ENCODE measurements at regions not wholly inside any gene's neighbourhood (a gene's known extent, or its start where the extent isn't known, plus 50 kb on each side); places are given as distances from the start of the nearest gene placed in this dataset.

GRCh38 chr14:22488522-22489243, 100.3 kb downstream of the DAD1 start:
- no peaks in the 10 kb centered on the region for H3K4me1 ChIP-seq
- in situ Hi-C loops (cut with MboI; ENCODE audit: low pct_ligation_motif_present in 1 of 4, low pct_unique_long_range_greater_than_20kb in 1 of 4, low sequenced_read_pairs in 3 of 4) = no loop called here
- WGBS, 2 donors (ENCODE audit: low coverage in 1 of 2) = 73 to 74% methylated on average over 7 to 10 of the region's 10 CpGs
- no peak overlapping the region for H3K4me3 ChIP-seq
- intact Hi-C loops (cut with DNase I; ENCODE audit: low total_unique reads) = no loop called here
- no peak for DNase-seq
- H3K27me3 ChIP-seq = no peaks in the 10 kb centered on the region
- TF ChIP-seq EP300 (IDR thresholded peaks at IDR 0.05; ENCODE audit: low read depth) (no peak), POLR2AphosphoS5 (IDR thresholded peaks at IDR 0.05) (no peak), CTCF (IDR thresholded peaks at IDR 0.05) (no peak), POLR2A (IDR thresholded peaks at IDR 0.05) (no peak)
- peak overlapping the region in 2 of 4 donors; percentile 1 to 10 for H3K27ac ChIP-seq
- no peaks in the 10 kb centered on the region for H3K9me3 ChIP-seq
- H3K36me3 ChIP-seq = no peaks in the 10 kb centered on the region

GRCh38 chr14:22487941-22488340, 101.1 kb downstream of the DAD1 start:
- intact Hi-C loops (cut with DNase I; ENCODE audit: low total_unique reads) = no loop called here
- TF ChIP-seq POLR2A (IDR thresholded peaks at IDR 0.05) (no peak), POLR2AphosphoS5 (IDR thresholded peaks at IDR 0.05) (no peak), CTCF (IDR thresholded peaks at IDR 0.05) (no peak), EP300 (IDR thresholded peaks at IDR 0.05; ENCODE audit: low read depth) (no peak)
- Histone ChIP-seq H3K27me3 (no peaks in the 10 kb centered on the region), H3K36me3 (no peaks in the 10 kb centered on the region), H3K4me3 (no peak overlapping the region), H3K9me3 (no peaks in the 10 kb centered on the region), H3K4me1 (no peaks in the 10 kb centered on the region), H3K27ac (no peak overlapping the region)
- in situ Hi-C loops (cut with MboI; ENCODE audit: low pct_ligation_motif_present in 1 of 4, low pct_unique_long_range_greater_than_20kb in 1 of 4, low sequenced_read_pairs in 3 of 4) = no loop called here
- no peak for DNase-seq
- 65% methylated on average over 1 of the region's 1 CpG; no CpG with 5 or more reads in 1 of the 2 donors for WGBS, 2 donors (ENCODE audit: low coverage in 1 of 2)

GRCh38 chr14:22487401-22487800, 101.6 kb downstream of the DAD1 start:
- Histone ChIP-seq H3K36me3 (no peaks in the 10 kb centered on the region), H3K4me1 (no peaks in the 10 kb centered on the region), H3K27me3 (no peaks in the 10 kb centered on the region), H3K4me3 (no peak overlapping the region), H3K9me3 (no peaks in the 10 kb centered on the region), H3K27ac (no peak overlapping the region)
- in situ Hi-C loops (cut with MboI; ENCODE audit: low pct_ligation_motif_present in 1 of 4, low pct_unique_long_range_greater_than_20kb in 1 of 4, low sequenced_read_pairs in 3 of 4) = no loop called here
- TF ChIP-seq POLR2A (IDR thresholded peaks at IDR 0.05) = no peak
- TF ChIP-seq POLR2AphosphoS5 (IDR thresholded peaks at IDR 0.05) = no peak
- no peak for TF ChIP-seq CTCF (IDR thresholded peaks at IDR 0.05)
- no peak for TF ChIP-seq EP300 (IDR thresholded peaks at IDR 0.05; ENCODE audit: low read depth)
- no peak for DNase-seq
- intact Hi-C loops (cut with DNase I; ENCODE audit: low total_unique reads) = no loop called here
- 100% methylated on average over 1 of the region's 1 CpG; no CpG with 5 or more reads in 1 of the 2 donors for WGBS, 2 donors (ENCODE audit: low coverage in 1 of 2)

- TF ChIP-seq EP300 (IDR thresholded peaks at IDR 0.05; ENCODE audit: low read depth) = no peak
- no peak for TF ChIP-seq POLR2A (IDR thresholded peaks at IDR 0.05)
- TF ChIP-seq CTCF (IDR thresholded peaks at IDR 0.05) = no peak
- no peak for TF ChIP-seq POLR2AphosphoS5 (IDR thresholded peaks at IDR 0.05)
- 89 to 95% methylated on average over 5 of the region's 5 CpGs for WGBS, 2 donors (ENCODE audit: low coverage in 1 of 2)
- intact Hi-C loops (cut with DNase I; ENCODE audit: low total_unique reads) = no loop called here
- no peak overlapping the region for H3K4me3 ChIP-seq
- no peaks in the 10 kb centered on the region for H3K9me3 ChIP-seq
- no peaks in the 10 kb centered on the region for H3K36me3 ChIP-seq
- H3K4me1 ChIP-seq = peaks cover 0 to 3% (median 0%) of the 10 kb centered on the region in 4 donors
- in situ Hi-C loops (cut with MboI; ENCODE audit: low pct_ligation_motif_present in 1 of 4, low pct_unique_long_range_greater_than_20kb in 1 of 4, low sequenced_read_pairs in 3 of 4) = no loop called here
- DNase-seq = no peak
- no peak overlapping the region for H3K27ac ChIP-seq
- H3K27me3 ChIP-seq = no peaks in the 10 kb centered on the region
Measured at GRCh38 chr14:22486675-22487074, 102.3 kb downstream of the DAD1 start.
